Right lobe of liver (tissue), 4 donors: ENCODE measurements at regions not wholly inside any gene's neighbourhood (a gene's known extent, or its start where the extent isn't known, plus 50 kb on each side); places are given as distances from the start of the nearest gene placed in this dataset.

Source experiments
- POLR2A ChIP-seq: fragments of 450-650 bp; IDR thresholded peaks from one replicate; pipeline ENCODE4 v1.6.1; 2017; ENCODE audit warnings: antibody characterized with exemption, mild to moderate bottlenecking
- TF ChIP-seq, protein P1 (sequence below), 4 donors: fragments of 200-600 bp in 3 of 4; fragments of 450-650 bp in 1 of 4; IDR thresholded peaks; one replicate each; pipeline versions ENCODE4 v1.5.1 to v1.8.0; 2016 to 2022; ENCODE audit warnings: antibody characterized with exemption in 4 of 4, mild to moderate bottlenecking in 2 of 4
- donor health status: DM: no; HTN: no; CAD: no.
- donor health status: DM: no; HTN: no; CAD: no.
- donor health status: DM: no; HTN: yes; CAD: no.

DNA sequence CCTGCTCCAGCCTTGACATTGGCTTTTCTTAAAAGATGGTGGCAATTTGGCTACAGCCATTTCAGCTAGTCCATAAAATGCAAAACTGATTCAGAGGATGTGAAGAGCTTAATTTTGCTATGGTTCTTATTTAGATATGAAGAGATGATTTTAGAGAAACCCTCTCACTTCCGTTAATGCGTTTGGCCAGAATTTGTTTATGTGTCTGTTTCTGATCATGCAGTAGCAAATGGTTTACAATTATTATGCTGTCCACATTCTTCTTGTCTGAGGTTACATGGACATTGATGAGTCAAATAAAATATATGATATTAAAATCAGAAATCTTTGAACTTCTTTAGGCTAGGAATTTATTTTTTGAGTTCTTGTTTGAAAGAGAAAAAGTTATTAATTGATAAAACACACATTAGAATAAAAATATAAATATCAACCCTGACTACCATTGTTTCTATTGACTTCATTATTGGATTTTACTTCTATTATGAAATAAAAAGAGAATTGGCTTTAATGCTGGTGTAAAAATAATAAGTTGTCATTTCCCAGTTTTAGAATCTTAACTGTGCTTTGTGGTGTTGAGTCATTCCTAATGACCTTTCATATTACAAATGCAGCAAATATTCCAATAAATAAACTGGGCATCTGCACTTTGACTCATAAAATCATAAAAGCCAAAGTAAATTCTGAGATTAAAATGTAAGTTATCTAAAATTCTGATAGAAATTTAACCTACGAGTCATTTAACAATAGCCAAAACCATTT is 1286.0 kb upstream of the GJE1 start:
- TF ChIP-seq, protein P1, sequence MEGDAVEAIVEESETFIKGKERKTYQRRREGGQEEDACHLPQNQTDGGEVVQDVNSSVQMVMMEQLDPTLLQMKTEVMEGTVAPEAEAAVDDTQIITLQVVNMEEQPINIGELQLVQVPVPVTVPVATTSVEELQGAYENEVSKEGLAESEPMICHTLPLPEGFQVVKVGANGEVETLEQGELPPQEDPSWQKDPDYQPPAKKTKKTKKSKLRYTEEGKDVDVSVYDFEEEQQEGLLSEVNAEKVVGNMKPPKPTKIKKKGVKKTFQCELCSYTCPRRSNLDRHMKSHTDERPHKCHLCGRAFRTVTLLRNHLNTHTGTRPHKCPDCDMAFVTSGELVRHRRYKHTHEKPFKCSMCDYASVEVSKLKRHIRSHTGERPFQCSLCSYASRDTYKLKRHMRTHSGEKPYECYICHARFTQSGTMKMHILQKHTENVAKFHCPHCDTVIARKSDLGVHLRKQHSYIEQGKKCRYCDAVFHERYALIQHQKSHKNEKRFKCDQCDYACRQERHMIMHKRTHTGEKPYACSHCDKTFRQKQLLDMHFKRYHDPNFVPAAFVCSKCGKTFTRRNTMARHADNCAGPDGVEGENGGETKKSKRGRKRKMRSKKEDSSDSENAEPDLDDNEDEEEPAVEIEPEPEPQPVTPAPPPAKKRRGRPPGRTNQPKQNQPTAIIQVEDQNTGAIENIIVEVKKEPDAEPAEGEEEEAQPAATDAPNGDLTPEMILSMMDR (IDR thresholded peaks at IDR 0.05) = no peak
- TF ChIP-seq POLR2A = no peak
